ENCODE measurements at regions not wholly inside any gene's neighbourhood (a gene's known extent, or its start where the extent isn't known, plus 50 kb on each side); places are given as distances from the start of the nearest gene placed in this dataset.

DNA sequence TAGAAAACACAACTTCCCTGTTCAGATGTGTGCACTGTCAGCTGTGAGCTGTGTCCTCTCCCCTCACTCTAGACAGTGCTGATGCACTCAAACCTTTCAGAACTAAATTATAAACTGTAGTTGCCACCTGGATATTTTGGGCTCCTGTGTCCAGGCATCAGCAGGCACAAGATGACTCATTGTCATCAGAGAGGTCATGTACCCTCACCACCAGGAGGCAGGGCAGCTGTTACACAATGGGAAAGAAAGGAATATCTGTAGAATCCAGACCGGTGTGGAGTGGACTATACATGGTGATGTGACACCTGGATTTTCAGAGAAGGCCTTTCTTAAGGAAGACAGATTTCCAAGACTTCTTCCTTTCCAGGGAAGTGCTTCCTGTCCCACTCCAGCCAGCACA, 854.4 kb upstream of the AGA start:
- TF ChIP-seq, protein P1, sequence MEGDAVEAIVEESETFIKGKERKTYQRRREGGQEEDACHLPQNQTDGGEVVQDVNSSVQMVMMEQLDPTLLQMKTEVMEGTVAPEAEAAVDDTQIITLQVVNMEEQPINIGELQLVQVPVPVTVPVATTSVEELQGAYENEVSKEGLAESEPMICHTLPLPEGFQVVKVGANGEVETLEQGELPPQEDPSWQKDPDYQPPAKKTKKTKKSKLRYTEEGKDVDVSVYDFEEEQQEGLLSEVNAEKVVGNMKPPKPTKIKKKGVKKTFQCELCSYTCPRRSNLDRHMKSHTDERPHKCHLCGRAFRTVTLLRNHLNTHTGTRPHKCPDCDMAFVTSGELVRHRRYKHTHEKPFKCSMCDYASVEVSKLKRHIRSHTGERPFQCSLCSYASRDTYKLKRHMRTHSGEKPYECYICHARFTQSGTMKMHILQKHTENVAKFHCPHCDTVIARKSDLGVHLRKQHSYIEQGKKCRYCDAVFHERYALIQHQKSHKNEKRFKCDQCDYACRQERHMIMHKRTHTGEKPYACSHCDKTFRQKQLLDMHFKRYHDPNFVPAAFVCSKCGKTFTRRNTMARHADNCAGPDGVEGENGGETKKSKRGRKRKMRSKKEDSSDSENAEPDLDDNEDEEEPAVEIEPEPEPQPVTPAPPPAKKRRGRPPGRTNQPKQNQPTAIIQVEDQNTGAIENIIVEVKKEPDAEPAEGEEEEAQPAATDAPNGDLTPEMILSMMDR (IDR thresholded peaks at IDR 0.05), result no peak
- no peak for TF ChIP-seq POLR2A (IDR thresholded peaks at IDR 0.05)
